CD14-positive monocyte (primary cell): ENCODE measurements at regions not wholly inside any gene's neighbourhood (a gene's known extent, or its start where the extent isn't known, plus 50 kb on each side); places are given as distances from the start of the nearest gene placed in this dataset.
"Not testable (repeated sequence)": the region's sequence is repeated elsewhere in the genome, so short reads cannot be mapped to it uniquely, and the experiment has no call there.

ENCODE experiments used
- DNase-seq, 3 donors: peaks; one replicate each; pipeline ENCODE4 v3.0.0-alpha.2; 2011 to 2022
- H2AFZ ChIP-seq: 2 replicates; pipeline ENCODE4 v1.6.0; 2012; ENCODE audit warnings: mild to moderate bottlenecking, low read depth, low read length, inconsistent platforms; ENCODE audit not compliant: insufficient read depth, poor library complexity, severe bottlenecking
- H3K27ac ChIP-seq, 2 donors: 1 replicate in 1 of 2; 2 replicates in 1 of 2; pipeline ENCODE4 v1.5.1; 2012 to 2013; ENCODE audit warnings: low read length in 2 of 2, control low read depth in 1 of 2, inconsistent platforms in 1 of 2, low read depth in 1 of 2, mild to moderate bottlenecking in 1 of 2
- H3K27me3 ChIP-seq, 2 donors: one replicate each; pipeline versions ENCODE4 v1.6.0 to v1.6.1; 2011 to 2013; ENCODE audit warnings: low read length in 2 of 2; ENCODE audit not compliant: control insufficient read depth in 2 of 2, insufficient read depth in 2 of 2
- H3K36me3 ChIP-seq, 2 donors: replicated peaks in 1 of 2; 1 replicate in 1 of 2; 2 replicates in 1 of 2; pipeline versions ENCODE4 v1.5.1 to v1.6.1; 2012 to 2013; ENCODE audit warnings: low read length in 2 of 2, control low read depth in 1 of 2, inconsistent platforms in 1 of 2, mild to moderate bottlenecking in 1 of 2; ENCODE audit not compliant: insufficient read depth in 2 of 2, control insufficient read depth in 1 of 2
- H3K4me1 ChIP-seq, 2 donors: 1 replicate in 1 of 2; 2 replicates in 1 of 2; pipeline versions ENCODE4 v1.5.1 to v1.6.1; 2012 to 2013; ENCODE audit warnings: low read length in 2 of 2, control low read depth in 1 of 2, inconsistent platforms in 1 of 2, mild to moderate bottlenecking in 1 of 2, moderate library complexity in 1 of 2; ENCODE audit not compliant: insufficient read depth in 2 of 2, control insufficient read depth in 1 of 2
- H3K4me2 ChIP-seq: replicated peaks from 2 replicates; pipeline ENCODE3; 2012; ENCODE audit warnings: low read length, moderate library complexity, mild to moderate bottlenecking; ENCODE audit not compliant: poor library complexity, severe bottlenecking; ENCODE audit errors: extremely low read depth
- H3K4me3 ChIP-seq, 3 experiments: fragments of 200-600 bp in 1 of 3; sonication (generic) in 1 of 3; replicated peaks in 1 of 3; 1 replicate in 2 of 3; 2 replicates in 1 of 3; pipeline ENCODE4 v1.5.1; 2011 to 2013; ENCODE audit warnings: low read length in 3 of 3, mild to moderate bottlenecking in 3 of 3, control low read depth in 2 of 3, low read depth in 2 of 3, inconsistent platforms in 1 of 3, moderate library complexity in 1 of 3
- H3K79me2 ChIP-seq: 2 replicates; pipeline ENCODE4 v1.6.0; 2012; ENCODE audit warnings: mild to moderate bottlenecking, control low read depth, inconsistent platforms, low read length, moderate library complexity; ENCODE audit not compliant: insufficient read depth
- H3K9ac ChIP-seq: 2 replicates; pipeline ENCODE4 v1.6.0; 2017; ENCODE audit warnings: low read length, mild to moderate bottlenecking; ENCODE audit not compliant: insufficient read depth, poor library complexity, severe bottlenecking
- H3K9me3 ChIP-seq, 2 donors: replicated peaks in 1 of 2; 1 replicate in 1 of 2; 2 replicates in 1 of 2; pipeline versions ENCODE4 v1.5.1 to v1.6.1; 2012 to 2013; ENCODE audit warnings: low read length in 2 of 2, control low read depth in 1 of 2; ENCODE audit not compliant: control insufficient read depth in 1 of 2, insufficient read depth in 1 of 2
- H4K20me1 ChIP-seq: 2 replicates; pipeline ENCODE4 v1.6.0; 2012; ENCODE audit warnings: mild to moderate bottlenecking, low read length, control low read depth, moderate library complexity; ENCODE audit not compliant: insufficient read depth
- H3K27ac Mint-ChIP-seq, 7 donors: one replicate each; pipeline ENCODE4 v1.8.0; 2020; ENCODE audit warnings: mild to moderate bottlenecking in 7 of 7, mixed read lengths in 7 of 7, moderate library complexity in 6 of 7, inconsistent platforms in 2 of 7
- H3K27me3 Mint-ChIP-seq, 3 donors: one replicate each; pipeline ENCODE4 v1.8.0; 2021 to 2022; ENCODE audit warnings: low read depth in 3 of 3, mild to moderate bottlenecking in 3 of 3, mixed read lengths in 3 of 3, moderate library complexity in 3 of 3, inconsistent platforms in 1 of 3
- H3K36me3 Mint-ChIP-seq, 2 donors: one replicate each; pipeline ENCODE4 v1.8.0; 2020; ENCODE audit warnings: mixed read lengths in 2 of 2, inconsistent platforms in 1 of 2, mild to moderate bottlenecking in 1 of 2
- H3K4me1 Mint-ChIP-seq: one replicate; pipeline ENCODE4 v1.8.0; 2020; ENCODE audit warnings: mild to moderate bottlenecking, mixed read lengths
- H3K4me3 Mint-ChIP-seq, 2 donors: one replicate each; pipeline ENCODE4 v1.8.0; 2020; ENCODE audit warnings: mild to moderate bottlenecking in 2 of 2, mixed read lengths in 2 of 2, moderate library complexity in 1 of 2
- H3K9me3 Mint-ChIP-seq, 7 donors: one replicate each; pipeline ENCODE4 v1.8.0; 2020 to 2022; ENCODE audit warnings: mixed read lengths in 7 of 7, mild to moderate bottlenecking in 6 of 7, moderate library complexity in 6 of 7, inconsistent platforms in 2 of 7
- WGBS: methylation state at CpG from one replicate; pipeline ENCODE4 v1.1.5; 2013; ENCODE audit warnings: missing lambda C conversion rate; ENCODE audit not compliant: insufficient coverage; 5-methylcytosine and 5-hydroxymethylcytosine counted together
- intact Hi-C, 2 donors: fragments of 100-400 bp; cut with micrococcal nuclease; formaldehyde crosslinking; loops; one replicate each; pipeline versions ENCODE4 v1.15.0 to v1.15.1; 2023
- TF ChIP-seq, protein P1 (sequence below): fragments of 200-600 bp; IDR thresholded peaks from one replicate; pipeline ENCODE4 v1.8.0; 2022; ENCODE audit warnings: antibody characterized with exemption, mild to moderate bottlenecking

GRCh38 chr15:81062937-81063336 is 62.2 kb downstream of the TLNRD1 start:
- Histone ChIP-seq H3K36me3 (no peaks in the 10 kb centered on the region), H3K27me3 (no peaks in the 10 kb centered on the region), H3K9me3 (no peaks in the 10 kb centered on the region), H3K27ac (no peak overlapping the region), H3K9ac (no peak overlapping the region), H2AFZ (no peak overlapping the region), H3K4me3 (no peak overlapping the region), H4K20me1 (no peaks in the 10 kb centered on the region), H3K4me1 (peaks cover 4 to 8% of the 10 kb centered on the region in 2 donors), H3K79me2 (no peaks in the 10 kb centered on the region), H3K4me2 (no peak overlapping the region)
- intact Hi-C loops, result loop anchor here in 1 of 2 donors (5.0 kb wide), 1 partner anchor 61 kb away; the partner anchor contains the start of gene TLNRD1
- no peak overlapping the region for H3K4me3 Mint-ChIP-seq
- DNase-seq, result no peak
- no peaks in the 10 kb centered on the region for H3K9me3 Mint-ChIP-seq
- H3K4me1 Mint-ChIP-seq, result peaks cover 9% of the 10 kb centered on the region
- H3K27ac Mint-ChIP-seq, result no peak overlapping the region
- H3K27me3 Mint-ChIP-seq, result peaks cover 0 to 9% (median 0%) of the 10 kb centered on the region in 3 donors
- H3K36me3 Mint-ChIP-seq, result no peaks in the 10 kb centered on the region
- WGBS, result no CpG with 5 or more reads among the region's 1 CpG
- TF ChIP-seq, protein P1, sequence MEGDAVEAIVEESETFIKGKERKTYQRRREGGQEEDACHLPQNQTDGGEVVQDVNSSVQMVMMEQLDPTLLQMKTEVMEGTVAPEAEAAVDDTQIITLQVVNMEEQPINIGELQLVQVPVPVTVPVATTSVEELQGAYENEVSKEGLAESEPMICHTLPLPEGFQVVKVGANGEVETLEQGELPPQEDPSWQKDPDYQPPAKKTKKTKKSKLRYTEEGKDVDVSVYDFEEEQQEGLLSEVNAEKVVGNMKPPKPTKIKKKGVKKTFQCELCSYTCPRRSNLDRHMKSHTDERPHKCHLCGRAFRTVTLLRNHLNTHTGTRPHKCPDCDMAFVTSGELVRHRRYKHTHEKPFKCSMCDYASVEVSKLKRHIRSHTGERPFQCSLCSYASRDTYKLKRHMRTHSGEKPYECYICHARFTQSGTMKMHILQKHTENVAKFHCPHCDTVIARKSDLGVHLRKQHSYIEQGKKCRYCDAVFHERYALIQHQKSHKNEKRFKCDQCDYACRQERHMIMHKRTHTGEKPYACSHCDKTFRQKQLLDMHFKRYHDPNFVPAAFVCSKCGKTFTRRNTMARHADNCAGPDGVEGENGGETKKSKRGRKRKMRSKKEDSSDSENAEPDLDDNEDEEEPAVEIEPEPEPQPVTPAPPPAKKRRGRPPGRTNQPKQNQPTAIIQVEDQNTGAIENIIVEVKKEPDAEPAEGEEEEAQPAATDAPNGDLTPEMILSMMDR, result no peak

DNA sequence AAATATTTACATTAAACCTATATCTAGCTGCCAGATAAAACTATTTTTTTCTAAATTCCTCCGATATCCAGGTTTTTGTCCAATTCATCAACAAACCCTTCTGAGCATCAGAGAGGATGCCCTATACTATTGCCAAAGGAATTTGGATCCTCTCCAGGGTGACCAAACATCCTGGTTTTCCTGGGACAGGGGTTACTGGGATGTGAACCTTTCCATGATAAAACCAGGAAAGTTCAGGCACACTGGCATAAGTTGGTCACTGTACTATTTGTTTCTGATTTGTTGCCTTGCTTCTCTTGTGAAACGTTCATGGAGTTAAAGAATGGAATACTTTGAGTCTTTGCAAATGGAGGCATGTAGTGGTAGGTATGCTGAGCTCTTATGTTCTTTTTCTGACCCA is 63.5 kb downstream of the TLNRD1 start:
- Histone ChIP-seq H3K4me3 (no peak overlapping the region), H2AFZ (no peak overlapping the region), H3K4me2 (no peak overlapping the region), H3K27me3 (no peaks in the 10 kb centered on the region), H3K36me3 (no peaks in the 10 kb centered on the region), H3K9me3 (no peaks in the 10 kb centered on the region), H3K27ac (no peak overlapping the region), H3K4me1 (peaks cover 4 to 8% of the 10 kb centered on the region in 2 donors), H3K79me2 (no peaks in the 10 kb centered on the region), H3K9ac (no peak overlapping the region), H4K20me1 (no peaks in the 10 kb centered on the region)
- DNase-seq, result no peak
- intact Hi-C loops, result loop anchor here in 1 of 2 donors (5.0 kb wide), 1 partner anchor 62 kb away; the partner anchor contains the start of gene TLNRD1
- H3K27me3 Mint-ChIP-seq, result peaks cover 0 to 9% (median 0%) of the 10 kb centered on the region in 3 donors
- no peak overlapping the region for H3K27ac Mint-ChIP-seq
- H3K4me1 Mint-ChIP-seq, result peaks cover 9% of the 10 kb centered on the region
- TF ChIP-seq, protein P1, result no peak
- no peak overlapping the region for H3K4me3 Mint-ChIP-seq
- no peaks in the 10 kb centered on the region for H3K36me3 Mint-ChIP-seq
- no peaks in the 10 kb centered on the region for H3K9me3 Mint-ChIP-seq
- 100% methylated on average over 1 of the region's 2 CpGs for WGBS

- H3K4me1 ChIP-seq, H3K4me3 ChIP-seq, DNase-seq, H3K27me3 Mint-ChIP-seq, H3K27me3 ChIP-seq, H3K36me3 Mint-ChIP-seq, H3K9me3 Mint-ChIP-seq, H3K4me1 Mint-ChIP-seq, H3K9ac ChIP-seq, H3K79me2 ChIP-seq, H2AFZ ChIP-seq, H3K27ac ChIP-seq, H3K9me3 ChIP-seq, H3K4me3 Mint-ChIP-seq, H3K27ac Mint-ChIP-seq, H4K20me1 ChIP-seq, H3K36me3 ChIP-seq, H3K4me2 ChIP-seq, intact Hi-C loops: not testable (repeated sequence)
Observed at GRCh38 chr15:81067567-81067966, 66.5 kb upstream of the CFAP161 start.
